Esophagus mucosa (tissue), 1 donor: ENCODE measurements at regions not wholly inside any gene's neighbourhood (a gene's known extent, or its start where the extent isn't known, plus 50 kb on each side); places are given as distances from the start of the nearest gene placed in this dataset.
"Not testable (repeated sequence)": the region's sequence is repeated elsewhere in the genome, so short reads cannot be mapped to it uniquely, and the experiment has no call there.

Experiments
- ATAC-seq: fragments of 200-7000 bp; cut with Tn5 transposase; one replicate; pipeline ENCODE4 v1.9.1; 2020
- donor health status: DM: yes; HTN: yes; CAD: no.

- no peak for ATAC-seq
Observed at GRCh38 chr13:44887515-44887914, 101.8 kb downstream of the NUFIP1 start.

GRCh38 chr13:44884076-44884729 is 105.1 kb downstream of the NUFIP1 start:
- no peak for ATAC-seq

- ATAC-seq, result peak; percentile 64
Observed at GRCh38 chr13:44879452-44880058, 109.7 kb downstream of the NUFIP1 start.

- ATAC-seq, result no peak
Observed at GRCh38 chr13:44876782-44877324, 112.4 kb downstream of the NUFIP1 start.

- ATAC-seq, result no peak
Observed at GRCh38 chr13:44874886-44875630, 114.2 kb downstream of the NUFIP1 start.

- no peak for ATAC-seq
Observed at GRCh38 chr13:44874176-44874575, 115.1 kb downstream of the NUFIP1 start.

- no peak for ATAC-seq
Observed at GRCh38 chr13:44873461-44873860, 115.8 kb downstream of the NUFIP1 start.

GRCh38 chr13:44872751-44873150 is 116.5 kb downstream of the NUFIP1 start:
- ATAC-seq, result no peak

- ATAC-seq, result peak; percentile 51
Observed at GRCh38 chr13:44870456-44870929, 118.8 kb downstream of the NUFIP1 start.

GRCh38 chr13:44869167-44869566 is 120.1 kb downstream of the NUFIP1 start:
- ATAC-seq, result no peak

- ATAC-seq, result no peak
Observed at GRCh38 chr13:44868397-44868796, 120.9 kb downstream of the NUFIP1 start.

- peak; percentile 33 for ATAC-seq
Observed at GRCh38 chr13:44867825-44868224, 121.4 kb downstream of the NUFIP1 start.

- ATAC-seq, result no peak
Observed at GRCh38 chr13:44866411-44866911, 122.8 kb downstream of the NUFIP1 start.

- no peak for ATAC-seq
Observed at GRCh38 chr13:44865722-44866410, 123.4 kb downstream of the NUFIP1 start.

- not testable (repeated sequence) for ATAC-seq
Observed at GRCh38 chr13:44863641-44864040, 125.6 kb downstream of the NUFIP1 start.

GRCh38 chr13:44860454-44860853 is 128.8 kb downstream of the NUFIP1 start:
- peak; percentile 80 for ATAC-seq

GRCh38 chr13:44857736-44858135 is 131.5 kb downstream of the NUFIP1 start:
- ATAC-seq, result no peak

GRCh38 chr13:44857061-44857460 is 132.2 kb downstream of the NUFIP1 start:
- ATAC-seq, result peak; percentile 31

GRCh38 chr13:44855860-44856259 is 133.4 kb downstream of the NUFIP1 start:
- no peak for ATAC-seq

GRCh38 chr13:44854313-44855060 is 134.8 kb downstream of the NUFIP1 start:
- peak; percentile 90 for ATAC-seq

- ATAC-seq, result peak; percentile 64
Observed at GRCh38 chr13:44853641-44854040, 135.6 kb downstream of the NUFIP1 start.
